PC-9 (cell line): ENCODE measurements at regions not wholly inside any gene's neighbourhood (a gene's known extent, or its start where the extent isn't known, plus 50 kb on each side); places are given as distances from the start of the nearest gene placed in this dataset.

ENCODE experiments used
- BruUV-seq: library from RNA; stranded (reverse); fragments of 400-500 nt; replicated peaks from 2 replicates; lab custom pipeline; 2021; lab: Mats Ljungman, UMichigan
- CTCF ChIA-PET: fragments of 300-600 bp; sonication (Branson Sonifier 250); formaldehyde crosslinking; loops from one replicate; lab custom pipeline; 2022; ENCODE audit warnings: antibody characterized with exemption; lab: Charles Lee
- POLR2A ChIA-PET: fragments of 300-600 bp; sonication (Branson Sonifier 250); formaldehyde crosslinking; loops from one replicate; lab custom pipeline; 2022; ENCODE audit warnings: antibody characterized with exemption; ENCODE audit not compliant: unreplicated experiment; lab: Charles Lee
- DNase-seq, 2 experiments: peaks; one replicate each; pipeline versions ENCODE4 v3.0.0 to v3.0.0-alpha.2; 2015 to 2022; ENCODE audit warnings: mixed read lengths in 1 of 2
- H2AFZ ChIP-seq: fragments of 200-600 bp; sonication (generic); 2 replicates; pipeline ENCODE4 v1.8.1; 2017; ENCODE audit warnings: antibody characterized with exemption
- H3F3A ChIP-seq: fragments of 200-600 bp; sonication (generic); 2 replicates; pipeline ENCODE4 v1.8.1; 2017; ENCODE audit warnings: antibody characterized with exemption, mild to moderate bottlenecking, low read depth; ENCODE audit not compliant: insufficient read depth
- H3K27ac ChIP-seq: fragments of 200-600 bp; sonication (generic); 2 replicates; pipeline ENCODE4 v1.6.1; 2016; ENCODE audit warnings: mixed run types
- H3K27me3 ChIP-seq: fragments of 200-600 bp; sonication (generic); 2 replicates; pipeline ENCODE4 v1.6.1; 2016; ENCODE audit warnings: low read depth, mixed run types; ENCODE audit not compliant: insufficient read depth
- H3K36me3 ChIP-seq: fragments of 200-600 bp; sonication (generic); 2 replicates; pipeline ENCODE4 v1.6.1; 2016; ENCODE audit warnings: low read depth, mixed run types
- H3K4me1 ChIP-seq: fragments of 200-600 bp; sonication (generic); replicated peaks from 2 replicates; pipeline ENCODE4 v1.6.1; 2016; ENCODE audit warnings: mixed run types; ENCODE audit not compliant: insufficient read depth
- H3K4me2 ChIP-seq: fragments of 200-600 bp; sonication (generic); 2 replicates; pipeline ENCODE4 v1.6.1; 2017; ENCODE audit warnings: mixed run types
- H3K4me3 ChIP-seq: fragments of 200-600 bp; sonication (generic); 2 replicates; pipeline ENCODE4 v1.6.1; 2016; ENCODE audit warnings: mixed run types
- H3K79me2 ChIP-seq: fragments of 200-600 bp; sonication (generic); 2 replicates; pipeline ENCODE4 v1.6.1; 2017; ENCODE audit warnings: low read depth, mixed run types
- H3K9me2 ChIP-seq: fragments of 200-600 bp; sonication (generic); 2 replicates; pipeline ENCODE4 v1.8.1; 2017; ENCODE audit warnings: mild to moderate bottlenecking; ENCODE audit not compliant: insufficient read depth
- H3K9me3 ChIP-seq: fragments of 200-600 bp; sonication (generic); 2 replicates; pipeline ENCODE4 v1.8.1; 2016; ENCODE audit warnings: low read depth; ENCODE audit not compliant: insufficient read depth
- H4K20me1 ChIP-seq: fragments of 200-600 bp; sonication (generic); 2 replicates; pipeline ENCODE4 v1.8.1; 2017; ENCODE audit not compliant: insufficient read depth
- CTCF ChIP-seq: fragments of 200-600 bp; sonication (generic); conservative IDR thresholded peaks from 2 replicates; pipeline ENCODE4 v1.6.1; 2017; ENCODE audit warnings: mixed run types, antibody characterized with exemption, mild to moderate bottlenecking, moderate library complexity
- EZH2 ChIP-seq: fragments of 200-600 bp; sonication (generic); IDR thresholded peaks from 2 replicates; pipeline ENCODE4 v1.8.0; 2017; ENCODE audit warnings: antibody characterized with exemption, low read depth
- intact Hi-C: fragments of 100-400 bp; cut with micrococcal nuclease; formaldehyde crosslinking; loops from one replicate; pipeline ENCODE4 v1.10.0; 2022; ENCODE audit not compliant: unreplicated experiment

- POLR2A ChIA-PET: no interaction called here
- Histone ChIP-seq H3K4me3 (no peak overlapping the region), H3K36me3 (no peaks in the 10 kb centered on the region)
Measured at GRCh38 chr2:15819562-15820256, 120.6 kb upstream of the MYCN start.

GRCh38 chr2:15820257-15820566 lies 120.1 kb upstream of the MYCN start:
- Histone ChIP-seq H3K4me3 (no peak overlapping the region), H3F3A (no peaks in the 10 kb centered on the region), H4K20me1 (no peaks in the 10 kb centered on the region; the same call in 1 of the 2 replicates), H3K79me2 (no peaks in the 10 kb centered on the region), H3K9me2 (no peaks in the 10 kb centered on the region), H3K27me3 (peaks cover 70% of the 10 kb centered on the region), H3K9me3 (no peaks in the 10 kb centered on the region), H3K36me3 (no peaks in the 10 kb centered on the region), H2AFZ (no peak overlapping the region), H3K4me1 (no peaks in the 10 kb centered on the region), H3K4me2 (no peak overlapping the region), H3K27ac (no peak overlapping the region)
- no TSS peak for BruUV-seq
- DNase-seq: no peak
- intact Hi-C loops: no loop called here
- ChIA-PET POLR2A (no interaction called here), CTCF (no interaction called here)
- TF ChIP-seq EZH2: no peak
- TF ChIP-seq CTCF: no peak

More at GRCh38 chr2:15819562-15820256, 120.6 kb upstream of the MYCN start:
- no peaks in the 10 kb centered on the region for H3K79me2 ChIP-seq
- no peaks in the 10 kb centered on the region for H3K9me2 ChIP-seq
- TF ChIP-seq EZH2 (no peak), CTCF (no peak)
- no peaks in the 10 kb centered on the region for H3K4me1 ChIP-seq
- no TSS peak for BruUV-seq
- CTCF ChIA-PET: no interaction called here
- no peak overlapping the region for H3K27ac ChIP-seq
- no peak for DNase-seq
- H3K9me3 ChIP-seq: no peaks in the 10 kb centered on the region
- H3K4me2 ChIP-seq: no peak overlapping the region
- peaks cover 72% of the 10 kb centered on the region for H3K27me3 ChIP-seq
- H2AFZ ChIP-seq: no peak overlapping the region
- no peaks in the 10 kb centered on the region; the same call in 1 of the 2 replicates for H4K20me1 ChIP-seq
- intact Hi-C loops: no loop called here
- H3F3A ChIP-seq: no peaks in the 10 kb centered on the region

GRCh38 chr2:15820927-15821326 lies 119.4 kb upstream of the MYCN start:
- POLR2A ChIA-PET: no interaction called here
- Histone ChIP-seq H3K79me2 (no peaks in the 10 kb centered on the region), H2AFZ (no peak overlapping the region), H3K4me1 (no peaks in the 10 kb centered on the region), H3F3A (no peaks in the 10 kb centered on the region), H3K27ac (no peak overlapping the region), H3K27me3 (peaks cover 70% of the 10 kb centered on the region), H3K4me3 (no peak overlapping the region), H3K9me2 (no peaks in the 10 kb centered on the region), H4K20me1 (no peaks in the 10 kb centered on the region; the same call in 1 of the 2 replicates), H3K9me3 (no peaks in the 10 kb centered on the region), H3K4me2 (no peak overlapping the region), H3K36me3 (no peaks in the 10 kb centered on the region)
- intact Hi-C loops: no loop called here
- no peak for DNase-seq
- TF ChIP-seq EZH2 (no peak), CTCF (no peak)
- CTCF ChIA-PET: no interaction called here
- no TSS peak for BruUV-seq
